GM19035 (cell line): ENCODE measurements at regions not wholly inside any gene's neighbourhood (a gene's known extent, or its start where the extent isn't known, plus 50 kb on each side); places are given as distances from the start of the nearest gene placed in this dataset.

Source experiments
- ATAC-seq: cut with Tn5 transposase; IDR thresholded peaks from one replicate; pipeline ENCODE4 v1.9.1; 2021; ENCODE audit not compliant: unreplicated experiment

GRCh38 chr22:48254311-48254873 is 1491.9 kb downstream of the TBC1D22A start:
- no peak for ATAC-seq

DNA sequence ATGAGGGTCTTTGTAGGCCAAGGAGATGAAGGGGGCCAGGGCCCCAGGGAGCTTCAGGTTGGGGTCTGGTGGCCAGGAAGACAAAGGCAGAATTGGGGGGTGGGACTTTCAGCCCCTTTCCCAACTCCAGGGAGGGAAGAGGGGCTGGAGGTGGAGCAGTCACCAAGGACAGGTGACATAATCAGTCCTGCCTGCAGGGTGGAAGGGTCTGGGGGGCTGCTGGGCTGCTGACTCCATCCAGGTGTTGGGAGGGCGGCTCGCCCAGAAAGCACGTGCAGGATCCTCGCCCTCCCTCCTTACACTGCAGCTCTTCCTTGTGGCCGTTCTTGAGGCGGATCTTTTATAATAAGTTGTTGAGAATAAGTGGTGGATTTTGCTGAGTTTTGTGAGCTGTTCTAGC is 1491.1 kb downstream of the TBC1D22A start:
- no peak for ATAC-seq

- ATAC-seq, result no peak
These were observed 1490.7 kb downstream of the TBC1D22A start for GRCh38 chr22:48253136-48253535.

- ATAC-seq, result no peak
These were observed 1489.2 kb downstream of the TBC1D22A start for GRCh38 chr22:48251629-48252028.

GRCh38 chr22:48250937-48251530 is 1488.6 kb downstream of the TBC1D22A start:
- ATAC-seq, result no peak

- ATAC-seq, result no peak
These were observed 1487.9 kb downstream of the TBC1D22A start for GRCh38 chr22:48250286-48250895.

GRCh38 chr22:48249713-48250268 is 1487.3 kb downstream of the TBC1D22A start:
- ATAC-seq, result no peak

- no peak for ATAC-seq
These were observed 1486.5 kb downstream of the TBC1D22A start for GRCh38 chr22:48248901-48249455.

DNA sequence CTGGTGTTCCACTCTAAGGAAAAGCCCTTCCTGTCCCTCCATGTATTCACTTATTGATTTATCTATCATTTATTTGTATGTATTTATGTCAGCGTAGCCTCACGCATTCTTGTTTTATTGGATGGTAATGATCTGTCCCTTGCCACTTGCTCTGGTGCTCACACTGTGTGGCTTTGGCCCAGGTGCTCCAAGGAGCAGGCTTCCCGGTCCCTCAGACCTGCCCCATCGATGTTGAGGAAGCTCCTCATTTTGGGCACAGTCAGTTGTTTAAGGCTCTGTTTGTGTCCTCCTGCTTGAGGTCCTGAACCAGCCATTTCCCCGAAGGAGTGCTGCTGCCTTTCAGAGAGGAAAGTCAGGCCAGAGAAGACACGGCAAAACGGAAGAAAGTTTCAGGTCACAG is 1485.4 kb downstream of the TBC1D22A start:
- ATAC-seq, result no peak

DNA sequence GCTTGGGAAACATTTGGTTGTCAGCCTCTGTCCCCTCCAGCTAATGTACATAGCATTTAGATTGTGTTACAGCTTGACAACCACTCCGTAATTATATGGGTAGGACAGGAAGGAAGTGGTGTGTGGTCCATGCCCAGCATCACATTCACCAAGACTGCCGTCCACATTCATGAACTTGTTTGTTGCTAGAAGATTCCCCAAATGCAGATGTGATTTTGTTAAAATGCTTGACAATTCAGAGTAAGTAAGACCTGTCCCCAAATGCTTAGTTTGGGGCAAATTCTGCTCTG is 1482.7 kb downstream of the TBC1D22A start:
- ATAC-seq, result no peak

GRCh38 chr22:48244388-48245195 is 1482.1 kb downstream of the TBC1D22A start:
- no peak for ATAC-seq

- ATAC-seq, result no peak
These were observed 1480.0 kb downstream of the TBC1D22A start for GRCh38 chr22:48242461-48242864.

- no peak for ATAC-seq
These were observed 1479.2 kb downstream of the TBC1D22A start for GRCh38 chr22:48241658-48242057.

GRCh38 chr22:48240935-48241230 is 1478.4 kb downstream of the TBC1D22A start:
- no peak for ATAC-seq

- ATAC-seq, result no peak
These were observed 1477.9 kb downstream of the TBC1D22A start for GRCh38 chr22:48240148-48240934.

- ATAC-seq, result no peak
These were observed 1477.2 kb downstream of the TBC1D22A start for GRCh38 chr22:48239461-48240147.

- no peak for ATAC-seq
These were observed 1476.5 kb downstream of the TBC1D22A start for GRCh38 chr22:48238966-48239365.

- ATAC-seq, result no peak
These were observed 1476.0 kb downstream of the TBC1D22A start for GRCh38 chr22:48238284-48238915.

DNA sequence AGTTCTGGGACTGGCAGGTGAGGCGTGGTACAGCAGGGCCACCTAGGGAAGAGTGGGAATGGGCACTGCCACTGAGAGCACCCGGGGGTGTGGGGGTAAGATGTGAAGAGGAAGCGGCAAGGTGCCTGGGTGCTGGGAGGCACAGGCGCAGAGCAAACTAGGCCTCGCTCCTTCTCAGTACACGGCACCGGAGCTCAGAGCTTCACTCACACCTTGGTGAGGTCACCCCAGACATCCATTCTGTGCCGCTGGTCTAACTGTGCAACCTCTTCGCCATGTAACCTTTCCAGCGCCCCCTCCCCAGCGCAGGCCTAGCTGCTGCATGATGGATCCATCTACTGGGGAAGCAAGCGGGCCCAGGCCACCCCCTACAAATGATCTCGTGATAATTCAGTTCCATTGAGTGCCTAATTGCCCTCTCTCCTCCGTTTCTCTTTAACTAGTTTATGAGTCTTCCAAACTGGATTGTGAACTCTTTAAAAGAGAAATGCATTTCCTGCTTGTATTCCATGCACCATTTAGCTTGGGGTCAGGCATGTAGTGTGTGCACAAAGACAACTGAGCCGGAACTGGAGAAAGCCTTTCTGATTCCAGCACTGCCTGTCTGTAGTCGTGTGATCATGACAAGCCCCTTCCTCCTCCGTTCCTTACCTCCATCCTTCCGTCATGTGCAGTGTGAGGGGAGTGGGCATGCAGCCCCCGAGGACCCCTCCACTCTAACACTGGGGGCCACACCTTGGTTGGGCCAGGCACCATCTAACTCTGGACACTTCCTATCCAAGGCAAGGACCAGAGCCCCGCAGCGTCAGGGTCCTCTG is 1475.2 kb downstream of the TBC1D22A start:
- ATAC-seq, result no peak
